Hepatocyte (in vitro differentiated cells): ENCODE measurements at regions not wholly inside any gene's neighbourhood (a gene's known extent, or its start where the extent isn't known, plus 50 kb on each side); places are given as distances from the start of the nearest gene placed in this dataset.
A peak's percentile ranks its signal among the peaks of the same experiment; 100 is the strongest.
"Not testable (repeated sequence)": the region's sequence is repeated elsewhere in the genome, so short reads cannot be mapped to it uniquely, and the experiment has no call there.

Experiments used
- DNase-seq: peaks from one replicate; pipeline ENCODE4 v3.0.0-alpha.2; 2016; ENCODE audit warnings: low spot score
- H2AFZ ChIP-seq: fragments of 200-600 bp; sonication (generic); 2 replicates; pipeline ENCODE4 v1.6.0; 2016; ENCODE audit warnings: antibody characterized with exemption, mild to moderate bottlenecking
- H3K27ac ChIP-seq: fragments of 200-600 bp; sonication (generic); 2 replicates; pipeline ENCODE4 v1.5.1; 2016; ENCODE audit warnings: mild to moderate bottlenecking
- H3K27me3 ChIP-seq: fragments of 200-600 bp; sonication (generic); 2 replicates; pipeline ENCODE4 v1.6.1; 2016
- H3K36me3 ChIP-seq: fragments of 200-600 bp; sonication (generic); replicated peaks from 2 replicates; pipeline ENCODE4 v1.5.1; 2016; ENCODE audit warnings: low read depth; ENCODE audit not compliant: insufficient read depth
- H3K4me1 ChIP-seq: fragments of 200-600 bp; sonication (generic); 2 replicates; pipeline ENCODE4 v1.5.1; 2016; ENCODE audit warnings: mild to moderate bottlenecking, moderate library complexity; ENCODE audit not compliant: insufficient read depth
- H3K4me2 ChIP-seq: fragments of 200-600 bp; sonication (generic); 2 replicates; pipeline ENCODE4 v1.6.0; 2016
- H3K4me3 ChIP-seq: fragments of 200-600 bp; sonication (generic); 2 replicates; pipeline ENCODE4 v1.5.1; 2016; ENCODE audit warnings: mild to moderate bottlenecking
- H3K79me2 ChIP-seq: fragments of 200-600 bp; sonication (generic); 2 replicates; pipeline ENCODE4 v1.6.0; 2017; ENCODE audit warnings: mild to moderate bottlenecking
- H3K9me2 ChIP-seq: fragments of 200-600 bp; sonication (generic); replicated peaks from 2 replicates; pipeline ENCODE4 v1.6.0; 2017; ENCODE audit warnings: mild to moderate bottlenecking; ENCODE audit not compliant: insufficient read depth
- H3K9me3 ChIP-seq: fragments of 200-600 bp; sonication (generic); 2 replicates; pipeline ENCODE4 v1.5.1; 2016; ENCODE audit warnings: low read depth, mild to moderate bottlenecking
- H4K20me1 ChIP-seq: fragments of 200-600 bp; sonication (generic); 2 replicates; pipeline ENCODE4 v1.6.0; 2016; ENCODE audit warnings: mild to moderate bottlenecking; ENCODE audit not compliant: insufficient read depth, poor library complexity, severe bottlenecking
- CTCF ChIP-seq: fragments of 200-600 bp; sonication (generic); IDR thresholded peaks from 2 replicates; pipeline ENCODE4 v1.5.1; 2016; ENCODE audit warnings: antibody characterized with exemption, mild to moderate bottlenecking; ENCODE audit not compliant: poor library complexity
- EZH2 ChIP-seq: fragments of 200-600 bp; sonication (generic); IDR thresholded peaks from 2 replicates; pipeline ENCODE4 v1.6.1; 2016; ENCODE audit warnings: antibody characterized with exemption, mild to moderate bottlenecking, borderline replicate concordance
- EZH2phosphoT487 ChIP-seq: fragments of 200-600 bp; sonication (generic); IDR thresholded peaks from one replicate; pipeline ENCODE4 v1.6.1; 2018; ENCODE audit warnings: antibody characterized with exemption, mild to moderate bottlenecking, low read depth, moderate library complexity; ENCODE audit not compliant: unreplicated experiment, severe bottlenecking
- whole genome bisulfite sequencing: methylation state at CpG from one replicate; pipeline ENCODE4 v1.1.6; 2016; ENCODE audit warnings: low lambda C conversion rate; ENCODE audit errors: missing lambda C conversion rate; 5-methylcytosine and 5-hydroxymethylcytosine counted together

GRCh38 chr14:34081576-34082136 lies 130.8 kb upstream of the EGLN3 start:
- Histone ChIP-seq H3K9me3 (no peaks in the 10 kb centered on the region), H3K9me2 (no peaks in the 10 kb centered on the region), H2AFZ (no peak overlapping the region), H3K36me3 (no peaks in the 10 kb centered on the region), H3K27ac (peak overlapping the region; percentile 72), H3K79me2 (no peaks in the 10 kb centered on the region), H3K27me3 (no peaks in the 10 kb centered on the region), H3K4me1 (peaks cover 6% of the 10 kb centered on the region), H4K20me1 (no peaks in the 10 kb centered on the region), H3K4me3 (no peak overlapping the region), H3K4me2 (no peak overlapping the region)
- no peak for TF ChIP-seq CTCF
- no peak for TF ChIP-seq EZH2phosphoT487
- WGBS, result 30% methylated on average over 6 of the region's 6 CpGs
- peak; percentile 32 for DNase-seq

- Histone ChIP-seq H3K4me1 (peaks cover 6% of the 10 kb centered on the region), H3K79me2 (no peaks in the 10 kb centered on the region), H3K4me3 (no peak overlapping the region), H3K36me3 (no peaks in the 10 kb centered on the region), H3K9me3 (no peaks in the 10 kb centered on the region), H3K9me2 (no peaks in the 10 kb centered on the region), H3K27ac (peak overlapping the region; percentile 72), H3K27me3 (no peaks in the 10 kb centered on the region), H3K4me2 (no peak overlapping the region), H4K20me1 (no peaks in the 10 kb centered on the region), H2AFZ (no peak overlapping the region)
- no peak for DNase-seq
- TF ChIP-seq CTCF (no peak), EZH2phosphoT487 (no peak)
- 57% methylated on average over 7 of the region's 7 CpGs for WGBS
These were observed 130.3 kb upstream of the EGLN3 start for GRCh38 chr14:34081101-34081575.

- not testable (repeated sequence) for H3K27me3 ChIP-seq, H2AFZ ChIP-seq, H3K27ac ChIP-seq, H3K36me3 ChIP-seq, H3K4me1 ChIP-seq, H3K4me3 ChIP-seq, H4K20me1 ChIP-seq, H3K79me2 ChIP-seq, H3K9me3 ChIP-seq, DNase-seq, H3K9me2 ChIP-seq, H3K4me2 ChIP-seq
- 98% methylated on average over 2 of the region's 4 CpGs for WGBS
These were observed 128.8 kb upstream of the EGLN3 start for GRCh38 chr14:34079643-34080042.

GRCh38 chr14:34078117-34078743 lies 127.4 kb upstream of the EGLN3 start:
- DNase-seq, result peak; percentile 35
- Histone ChIP-seq H3K79me2 (no peaks in the 10 kb centered on the region), H3K27ac (no peak overlapping the region), H3K36me3 (no peaks in the 10 kb centered on the region), H4K20me1 (no peaks in the 10 kb centered on the region), H2AFZ (no peak overlapping the region), H3K4me1 (peaks cover 6% of the 10 kb centered on the region), H3K4me2 (no peak overlapping the region), H3K9me2 (no peaks in the 10 kb centered on the region), H3K4me3 (no peak overlapping the region), H3K9me3 (no peaks in the 10 kb centered on the region), H3K27me3 (no peaks in the 10 kb centered on the region)
- TF ChIP-seq EZH2phosphoT487 (no peak), CTCF (no peak), EZH2 (no peak)
- 69% methylated on average over 8 of the region's 12 CpGs for WGBS
